ENCODE measurements at regions not wholly inside any gene's neighbourhood (a gene's known extent, or its start where the extent isn't known, plus 50 kb on each side); places are given as distances from the start of the nearest gene placed in this dataset.

DNA sequence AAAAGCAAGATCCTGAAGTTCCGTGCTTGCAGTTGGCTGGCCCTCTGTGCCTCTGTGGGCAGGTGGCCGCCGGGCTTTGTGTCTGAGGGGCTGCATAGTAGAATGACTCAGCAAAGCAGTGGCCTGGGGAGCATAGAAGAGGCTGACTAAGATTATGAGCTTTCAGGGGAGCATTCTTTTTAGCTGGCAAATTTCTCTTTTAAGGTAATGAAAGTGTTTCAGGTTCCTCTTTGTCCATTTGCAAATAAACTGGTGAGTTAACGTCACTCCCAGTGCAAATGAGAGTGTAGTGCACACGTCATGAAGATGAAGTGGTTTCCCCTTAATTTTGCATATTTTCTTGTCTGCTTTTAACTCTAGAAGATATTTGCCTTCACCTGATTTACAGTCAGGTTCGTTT lies 98.6 kb downstream of the BCL2L11 start:
- no peak for DNase-seq (ENCODE audit: low spot score)

DNA sequence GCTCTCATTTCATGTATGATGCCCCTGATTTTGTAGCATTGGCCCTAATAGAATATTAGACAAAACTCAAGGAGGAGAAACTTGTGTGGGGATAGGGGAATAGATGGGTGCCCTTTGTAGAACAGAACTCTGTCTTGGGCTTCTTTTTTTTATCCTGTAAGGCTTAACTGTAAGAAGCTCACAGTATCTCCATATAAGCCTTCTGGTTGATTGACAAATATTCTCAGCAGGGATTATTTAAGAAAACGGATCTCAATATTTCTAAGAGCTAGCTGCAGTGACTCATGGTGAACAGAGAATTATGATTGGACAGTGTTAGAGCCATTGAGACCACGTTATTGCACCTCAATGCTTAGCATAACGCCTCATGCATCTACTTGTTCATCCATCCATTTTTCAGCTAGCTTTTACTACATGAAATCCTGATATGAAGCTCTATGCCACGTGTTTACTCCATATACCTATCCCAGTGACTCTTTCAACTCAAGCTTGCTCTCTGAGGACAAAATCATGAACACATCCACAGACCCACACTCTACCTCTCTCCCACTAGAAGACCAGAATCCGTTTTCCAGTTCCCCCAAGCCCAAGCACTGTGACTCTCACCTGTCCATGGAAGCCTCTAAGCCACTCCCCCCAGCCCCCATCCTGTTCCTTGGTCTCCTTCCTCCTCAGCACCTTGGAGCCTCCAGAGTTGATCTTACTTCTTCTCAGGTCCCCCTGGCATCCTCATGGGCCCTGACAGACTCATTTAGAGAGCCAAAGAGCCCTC lies 99.2 kb downstream of the BCL2L11 start:
- no peak for DNase-seq (ENCODE audit: low spot score)

DNA sequence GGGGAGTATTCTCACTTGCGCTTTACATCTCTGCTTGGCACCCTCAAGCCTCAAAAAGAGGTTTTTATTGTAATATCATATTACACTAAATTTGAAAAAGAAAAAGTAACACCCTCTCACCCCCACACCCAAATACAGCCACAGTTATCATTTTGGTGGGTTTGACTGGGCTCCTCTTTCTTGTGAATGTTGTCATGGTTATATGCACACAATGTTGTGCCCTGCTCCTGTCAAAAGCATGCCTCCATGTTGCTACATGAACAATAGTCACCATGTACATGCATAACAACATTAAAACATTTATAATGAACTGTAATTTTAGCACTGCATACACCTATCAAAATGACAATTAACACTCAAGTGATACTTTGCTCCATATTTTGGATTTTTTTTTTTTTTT lies 100.2 kb downstream of the BCL2L11 start:
- DNase-seq (ENCODE audit: low spot score), result no peak

DNA sequence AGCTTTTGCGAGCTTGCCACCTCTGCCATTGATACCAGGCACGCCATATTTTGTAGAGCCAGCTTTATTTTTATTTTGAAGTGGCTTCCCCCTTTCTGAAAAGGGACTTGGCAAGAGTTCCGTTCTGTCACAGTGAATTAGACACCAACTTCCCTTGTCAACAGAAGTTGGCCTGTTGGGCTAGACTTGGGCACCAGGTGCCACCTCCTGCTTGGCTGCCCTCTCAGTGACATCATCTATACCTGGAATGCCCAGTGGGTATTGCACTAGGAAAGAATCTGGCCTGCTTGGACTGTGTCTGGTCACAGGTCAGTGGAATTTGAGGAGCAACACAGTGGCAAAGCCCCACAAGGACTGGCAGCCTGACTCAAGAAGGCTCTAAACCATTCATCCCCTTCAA lies 101.0 kb downstream of the BCL2L11 start:
- DNase-seq (ENCODE audit: low spot score), result no peak

DNA sequence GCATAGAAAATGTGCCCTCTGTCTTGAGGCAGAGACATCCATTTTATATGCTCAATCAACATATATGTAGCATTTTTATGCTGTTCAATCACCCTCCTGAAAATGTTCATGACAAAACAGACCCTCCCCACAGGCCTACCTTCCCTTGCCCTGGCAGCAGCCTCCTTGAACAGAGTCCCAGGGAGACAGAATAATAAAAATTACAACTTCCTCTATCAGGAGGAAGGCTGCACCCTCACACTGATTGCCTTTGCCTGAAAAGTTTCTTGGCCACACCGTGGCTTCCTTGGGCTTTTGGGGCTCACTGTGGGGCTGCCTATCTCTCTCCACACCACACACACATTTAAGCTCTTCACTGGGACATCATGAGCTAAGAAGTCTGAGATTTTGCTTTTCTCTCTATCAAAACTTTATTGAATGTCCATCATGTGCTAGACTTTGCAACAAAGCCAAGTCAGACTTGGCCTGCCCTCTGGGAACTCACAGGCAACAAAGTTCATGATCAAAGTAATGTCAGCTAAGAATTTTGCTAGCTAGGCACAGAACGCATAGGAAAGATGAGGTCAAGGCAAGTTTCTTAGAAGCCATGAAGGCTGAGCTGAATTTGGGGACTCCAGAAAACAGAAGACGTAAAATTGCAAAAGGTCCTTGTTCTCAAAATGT lies 101.6 kb downstream of the BCL2L11 start:
- no peak for DNase-seq (ENCODE audit: low spot score)

DNA sequence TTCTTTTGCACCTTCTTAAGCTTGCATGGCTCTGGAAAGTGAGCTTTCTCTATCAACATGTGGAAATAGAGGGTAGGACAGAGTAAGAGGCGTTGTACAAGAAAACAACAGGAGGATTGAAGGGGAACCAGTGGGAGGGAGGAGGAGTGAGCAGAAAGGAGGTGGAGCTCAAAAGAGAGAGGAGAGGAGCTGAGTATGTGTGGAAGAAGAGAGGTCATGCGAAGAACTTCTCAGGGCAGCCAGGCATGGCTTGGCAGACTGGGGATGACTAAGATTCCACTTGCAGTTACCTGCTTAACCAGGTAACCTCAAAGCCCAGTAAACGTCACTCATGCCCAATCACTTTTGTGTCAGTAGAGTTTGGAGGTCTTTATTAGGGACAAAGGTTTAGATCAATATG lies 105.1 kb downstream of the BCL2L11 start:
- DNase-seq (ENCODE audit: low spot score), result no peak

DNA sequence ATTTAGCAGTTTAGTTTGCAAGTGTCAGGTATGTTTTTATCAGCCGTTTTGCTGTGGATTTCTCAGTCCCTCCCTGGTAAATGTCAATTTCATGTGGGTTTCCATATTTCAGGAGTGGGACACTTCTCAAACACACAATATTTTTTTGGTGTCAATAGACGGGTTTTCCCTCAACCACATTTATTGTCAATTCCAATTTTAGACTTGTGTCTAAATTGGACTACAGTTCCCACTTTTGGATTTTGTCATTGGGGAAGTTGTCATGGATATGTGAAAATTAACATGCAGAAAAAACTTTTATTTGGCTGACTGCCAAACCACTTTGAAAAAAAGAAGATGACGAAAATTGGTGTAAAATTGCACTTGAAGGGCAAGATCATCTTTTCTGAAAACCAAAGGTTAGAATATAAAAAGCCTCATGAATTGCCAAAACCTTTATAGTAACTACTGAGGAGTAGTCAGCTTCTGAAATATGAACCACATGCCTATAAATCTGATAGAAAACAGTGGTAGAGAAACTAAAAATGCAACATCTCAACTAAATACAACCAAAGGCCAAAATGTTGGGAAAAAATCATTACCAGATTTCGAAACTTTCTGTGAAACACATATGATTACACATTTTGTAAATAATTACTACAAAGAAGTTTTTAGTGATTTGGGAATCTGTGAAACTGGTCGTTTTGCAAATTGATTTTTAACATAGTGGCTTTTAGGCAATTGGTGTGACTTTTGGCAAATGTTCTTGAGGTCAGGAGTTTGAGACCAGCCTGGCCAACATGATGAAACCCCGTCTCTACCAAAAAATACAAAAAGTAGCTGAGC lies 106.4 kb downstream of the BCL2L11 start:
- DNase-seq (ENCODE audit: low spot score), result no peak

DNA sequence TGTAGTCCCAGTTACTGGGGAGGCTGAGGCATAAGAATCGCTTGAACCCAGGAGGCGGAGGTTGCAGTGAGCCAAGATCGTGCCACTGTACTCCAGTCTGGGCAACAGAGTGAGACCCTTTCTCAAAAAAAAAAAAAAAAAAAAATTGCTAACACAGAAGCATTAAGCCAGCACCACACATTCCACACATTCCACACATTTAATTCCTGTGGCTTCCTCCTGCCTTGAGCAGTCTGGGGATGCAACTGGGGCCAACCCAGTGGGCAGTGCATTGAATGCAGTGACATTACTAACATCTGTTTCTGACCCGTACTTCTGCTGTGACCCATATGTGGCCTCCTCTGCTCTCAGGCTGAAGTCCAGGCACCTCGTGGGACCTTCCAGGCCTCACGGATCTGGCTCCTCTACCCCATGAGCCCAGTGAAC lies 107.0 kb downstream of the BCL2L11 start:
- DNase-seq (ENCODE audit: low spot score), result no peak

DNA sequence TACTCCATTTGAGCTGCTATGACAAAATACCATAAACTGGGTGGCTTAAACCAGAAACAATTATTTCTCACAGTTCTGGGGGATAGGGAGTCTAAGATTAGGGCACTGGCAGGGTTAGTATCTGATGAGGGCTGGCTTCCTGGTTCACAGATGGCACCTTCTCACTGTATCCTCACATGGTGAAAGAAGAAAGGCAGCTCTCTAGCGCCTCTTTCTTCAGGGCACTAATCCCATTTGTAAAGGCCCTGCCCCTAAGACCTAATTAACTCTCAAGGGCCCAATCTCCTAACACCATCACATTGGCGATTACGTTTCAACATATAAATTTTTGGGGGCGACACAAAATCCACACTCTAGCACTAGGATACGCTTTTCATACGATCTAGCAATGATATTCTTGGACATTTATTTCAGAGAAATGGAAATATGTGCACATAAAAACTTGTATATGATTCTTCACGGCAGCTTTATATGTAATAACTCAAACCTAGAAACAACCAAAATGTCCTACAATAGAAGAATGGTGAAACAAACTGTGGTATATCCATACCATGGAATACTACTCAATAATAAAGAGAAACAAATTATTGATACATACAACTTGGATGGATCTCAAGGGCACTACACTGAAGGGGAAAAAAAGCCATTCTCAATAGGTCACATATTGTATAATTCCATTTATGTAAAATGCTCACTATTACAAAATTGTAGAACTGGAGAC lies 111.0 kb downstream of the BCL2L11 start:
- no peak for DNase-seq (ENCODE audit: low spot score)

DNA sequence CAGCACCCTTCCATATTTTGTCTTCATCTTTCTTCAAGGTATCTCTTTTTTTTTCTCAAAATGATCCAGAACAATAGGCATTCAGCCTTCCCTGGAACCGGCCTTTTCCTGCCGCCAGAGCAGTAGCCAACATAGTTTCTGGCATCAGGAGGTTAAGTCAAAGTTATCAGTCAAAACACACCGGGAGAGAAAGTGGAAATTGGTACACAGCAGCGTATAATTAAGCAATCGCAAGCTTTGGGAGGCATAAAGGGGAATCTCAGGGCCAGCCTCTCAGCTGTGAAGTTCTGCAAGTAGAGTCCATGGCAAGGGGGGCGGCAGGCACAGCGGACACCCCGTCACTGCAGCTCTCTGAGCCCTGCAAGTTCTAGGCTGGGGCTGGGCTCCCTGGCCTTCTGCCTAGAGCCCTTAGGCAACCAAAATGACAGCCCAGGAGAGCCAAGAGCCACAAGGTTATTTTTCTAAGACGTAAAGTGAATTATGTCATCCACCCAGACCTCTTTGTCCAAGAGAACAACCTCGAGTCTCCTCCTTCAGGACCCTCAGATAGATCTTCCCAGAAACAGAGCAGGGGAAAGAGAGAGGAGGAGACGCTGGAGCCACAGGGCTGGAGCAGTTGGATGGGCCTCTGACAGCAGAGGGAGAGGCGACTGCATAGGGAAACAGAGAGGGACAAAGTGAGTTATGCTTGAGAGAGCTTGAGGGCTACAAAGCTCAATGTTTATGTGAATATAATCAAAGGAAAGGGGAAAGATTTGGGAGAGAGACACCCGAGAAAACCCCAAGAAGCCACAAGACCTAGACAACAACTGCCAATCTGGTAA lies 114.7 kb downstream of the BCL2L11 start:
- no peak for DNase-seq (ENCODE audit: low spot score)

DNA sequence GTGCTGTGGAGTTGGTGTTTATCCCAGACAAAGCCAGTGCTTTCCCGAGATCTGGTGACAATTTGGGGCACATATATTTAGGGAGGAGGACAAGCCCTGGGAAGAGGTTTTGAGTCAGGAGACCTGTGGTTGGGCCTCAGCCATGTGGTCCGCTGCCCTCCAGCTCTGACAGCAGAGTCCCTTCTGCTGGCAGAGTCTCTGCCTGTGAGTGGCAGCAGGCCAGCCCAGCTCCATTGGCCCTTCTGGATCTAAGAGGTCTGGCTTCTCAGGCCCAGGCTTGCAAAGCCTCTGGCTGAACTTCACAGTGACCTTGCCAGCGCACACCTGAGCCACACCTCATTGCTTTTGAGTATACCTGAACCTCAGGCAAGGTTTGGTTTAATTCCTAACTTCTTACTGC lies 115.3 kb downstream of the BCL2L11 start:
- DNase-seq (ENCODE audit: low spot score), result no peak

DNA sequence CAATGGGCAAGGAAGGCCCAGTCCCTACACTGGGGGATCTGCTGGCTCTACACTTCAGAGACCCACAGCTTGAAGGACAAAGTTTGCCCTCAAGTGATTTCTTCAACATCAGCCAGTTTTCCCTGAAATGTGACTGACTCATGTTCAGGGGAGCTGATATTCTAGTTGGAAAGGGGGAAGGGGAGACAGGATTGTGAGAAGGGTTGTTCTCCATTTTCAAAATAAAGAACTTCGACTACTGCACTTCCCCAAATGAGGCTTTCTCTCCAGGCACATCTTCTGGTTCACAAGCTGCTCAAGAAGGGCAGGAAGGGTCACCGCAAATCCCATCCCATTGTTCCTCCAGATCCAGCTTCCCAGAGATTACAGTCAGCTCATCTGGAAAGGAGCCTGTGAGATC lies 117.6 kb downstream of the BCL2L11 start:
- DNase-seq (ENCODE audit: low spot score), result no peak

DNA sequence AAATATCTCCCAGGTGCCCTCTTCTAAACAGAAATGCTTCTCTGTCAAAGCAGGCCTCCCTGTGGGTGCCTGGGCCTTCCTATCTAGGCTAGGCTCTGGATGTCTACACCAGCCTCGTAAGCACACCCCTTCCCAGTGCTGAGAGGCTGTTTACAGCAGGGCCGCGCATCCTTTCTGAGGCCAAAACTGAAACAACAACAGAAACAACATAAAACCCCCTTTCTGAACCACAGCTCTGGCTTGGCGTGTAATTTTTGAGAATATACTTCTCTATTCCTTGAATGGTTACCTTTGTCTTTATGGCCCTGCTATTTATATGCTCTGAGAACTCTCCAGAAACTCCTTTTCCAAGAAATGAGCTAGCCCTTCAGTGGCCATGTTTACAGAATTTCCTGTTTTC lies 118.4 kb downstream of the BCL2L11 start:
- DNase-seq (ENCODE audit: low spot score), result peak; percentile 5

DNA sequence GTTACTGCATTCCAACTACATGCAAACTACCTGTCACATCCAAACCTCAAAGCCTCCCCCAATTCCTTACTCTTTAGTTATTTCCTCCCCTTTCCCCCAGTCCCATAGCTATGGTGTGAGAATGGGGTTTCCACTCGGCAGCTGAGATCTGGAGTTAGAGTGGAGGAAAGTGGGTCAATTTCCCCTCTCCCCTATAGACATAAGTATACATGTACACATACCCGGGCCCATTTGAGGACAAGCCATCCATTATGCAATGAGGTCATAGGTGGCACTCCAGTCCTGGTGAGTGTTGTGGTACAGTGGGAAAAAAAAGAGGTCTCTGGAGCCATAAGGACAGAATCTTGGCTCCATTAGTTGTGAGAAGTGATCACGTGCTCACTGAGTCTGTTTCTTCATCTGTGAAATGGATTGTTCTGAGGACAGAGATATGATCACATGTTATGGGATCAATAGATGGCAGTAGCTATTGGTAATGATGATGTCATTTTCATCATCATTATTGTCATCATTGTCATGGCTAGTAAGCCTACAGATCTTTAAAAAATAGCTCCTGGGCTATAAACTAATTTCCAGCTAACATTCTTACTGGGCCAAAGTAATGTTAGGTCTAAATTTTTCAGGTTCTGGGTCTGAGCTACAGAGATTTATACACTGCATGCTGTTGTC lies 119.0 kb downstream of the BCL2L11 start:
- no peak for DNase-seq (ENCODE audit: low spot score)

DNA sequence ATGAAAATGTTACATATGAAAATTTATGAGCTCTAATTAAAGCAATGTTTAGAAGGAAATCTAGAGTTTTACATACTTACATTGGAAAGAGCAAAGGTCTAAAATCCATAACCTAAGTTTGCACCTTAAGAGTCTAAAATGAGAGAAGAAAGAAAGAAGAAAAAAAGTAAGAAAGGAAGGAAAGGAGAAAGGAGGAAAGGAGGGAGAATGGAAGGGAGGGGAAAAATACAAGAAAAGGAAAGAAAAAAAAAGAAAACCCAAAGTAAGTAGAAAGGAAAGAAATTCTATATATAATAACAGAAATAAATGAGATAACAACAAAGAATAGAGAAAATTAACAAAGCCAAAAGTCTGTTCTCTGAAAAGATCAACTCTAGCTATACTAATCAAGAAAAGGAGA lies 122.6 kb downstream of the BCL2L11 start:
- no peak for DNase-seq (ENCODE audit: low spot score)

DNA sequence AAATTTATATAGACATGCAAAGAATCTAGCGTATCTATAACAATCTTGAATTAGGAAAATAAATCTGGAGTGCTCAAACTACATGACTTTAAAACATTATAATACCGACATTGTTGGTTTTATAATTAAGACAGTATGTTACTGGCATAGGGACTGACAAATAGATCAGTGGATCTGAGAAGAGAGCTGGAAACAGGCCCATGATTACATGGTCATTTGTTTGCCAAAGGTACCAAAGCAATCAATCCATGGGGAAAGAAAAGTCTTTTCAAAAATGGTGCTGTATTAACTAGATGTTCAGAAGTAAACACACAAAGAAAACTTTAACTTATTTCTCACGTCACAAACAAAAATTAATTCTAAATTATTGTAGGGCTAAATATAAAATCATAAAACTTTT lies 124.2 kb downstream of the BCL2L11 start:
- no peak for DNase-seq (ENCODE audit: low spot score)

DNA sequence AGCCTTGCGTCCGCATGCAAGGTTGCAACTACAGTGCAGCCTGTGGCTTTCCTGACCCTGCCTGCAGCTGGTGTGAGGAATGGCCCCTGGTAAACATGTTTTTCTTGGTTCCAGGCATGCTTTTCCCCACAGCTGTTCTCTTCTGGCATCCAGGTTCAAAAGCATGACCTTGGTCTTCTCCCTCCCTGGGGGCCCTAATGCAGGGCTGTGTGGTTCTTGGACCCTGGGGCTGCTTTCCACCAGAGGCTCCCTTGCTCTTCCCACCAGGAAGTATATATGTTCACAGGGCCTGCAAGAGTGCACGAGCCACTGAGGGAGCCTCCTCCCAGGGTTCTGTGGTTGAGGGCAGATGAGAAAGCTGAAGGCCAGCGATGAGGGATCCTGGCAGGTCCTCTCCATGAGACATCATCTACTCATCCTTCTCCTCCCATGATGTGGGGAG lies 125.9 kb downstream of the BCL2L11 start:
- DNase-seq (ENCODE audit: low spot score), result no peak

DNA sequence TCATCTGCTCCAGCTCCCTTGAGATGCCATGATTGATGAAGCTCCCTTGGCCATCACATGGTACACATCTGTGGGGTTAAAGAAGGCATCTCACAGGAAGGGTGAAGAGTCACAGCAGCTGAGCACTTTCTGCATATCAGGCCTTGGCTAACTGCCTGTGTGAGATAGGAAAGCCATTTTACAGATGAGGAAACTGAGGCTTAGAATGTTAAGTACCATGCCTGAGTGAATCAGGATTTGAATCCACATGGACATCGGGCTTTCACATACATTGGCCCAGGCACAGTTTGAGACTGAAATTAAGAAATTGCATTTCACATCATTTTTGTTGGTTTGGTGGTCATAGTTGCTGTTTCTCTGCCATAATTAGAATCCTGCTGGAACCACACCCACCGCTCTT lies 126.8 kb downstream of the BCL2L11 start:
- DNase-seq (ENCODE audit: low spot score), result no peak

DNA sequence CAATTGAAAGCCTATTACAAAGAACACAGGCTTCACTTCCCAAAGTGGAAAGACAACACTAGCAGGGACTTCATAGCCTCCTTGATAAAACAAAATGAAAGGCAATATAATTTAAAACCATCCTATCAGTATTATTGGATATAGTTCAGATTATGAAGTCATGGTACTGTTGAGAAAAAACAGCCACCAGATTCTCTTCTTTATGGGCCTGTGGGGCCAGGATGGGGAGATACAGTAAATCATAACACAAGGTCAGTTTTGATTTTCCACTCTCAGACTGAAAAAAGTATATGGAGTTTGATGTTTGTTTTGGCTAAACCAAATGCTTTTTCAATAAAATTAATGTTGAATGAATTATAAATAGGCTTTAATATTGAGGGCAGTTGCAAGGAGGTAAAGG lies 129.1 kb downstream of the BCL2L11 start:
- DNase-seq (ENCODE audit: low spot score), result no peak

DNA sequence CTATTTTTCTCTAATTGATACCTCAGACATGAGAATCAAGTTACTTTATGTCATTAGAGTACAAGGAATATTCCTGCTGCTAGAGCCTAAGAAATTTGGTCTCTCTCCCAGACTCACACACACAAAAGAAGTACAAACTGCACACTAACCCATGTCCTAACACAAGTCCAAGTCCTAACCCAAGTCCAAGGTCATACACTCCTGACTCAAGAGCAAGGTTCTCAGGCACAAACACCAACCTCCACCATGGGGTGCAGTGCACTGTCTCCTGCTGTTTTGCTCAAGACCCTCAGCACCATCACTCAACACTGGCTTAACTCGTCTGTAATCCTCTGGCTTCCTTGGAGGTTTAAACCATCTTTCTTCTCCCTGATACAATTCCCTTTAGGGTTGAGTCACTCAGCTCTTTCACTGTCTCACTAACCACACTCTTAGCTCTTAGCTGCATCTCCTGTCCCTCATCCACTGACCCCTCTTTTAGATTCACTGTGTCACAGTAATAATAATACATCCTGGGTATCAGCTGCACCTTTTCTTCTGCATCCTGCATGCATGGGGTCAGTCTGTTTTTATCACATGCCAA lies 129.8 kb downstream of the BCL2L11 start:
- DNase-seq (ENCODE audit: low spot score), result no peak

Measured in activated CD4-positive, alpha-beta T cell treated with anti-CD3 and anti-CD28 coated beads, Interleukin-2, Interleukin-4, amounts not matched to agents 100 ng/mL and 50 ng/mL, durations not matched to agents 16 hours and 8 hours (primary cell).